ENCODE measurements at regions not wholly inside any gene's neighbourhood (a gene's known extent, or its start where the extent isn't known, plus 50 kb on each side); places are given as distances from the start of the nearest gene placed in this dataset.

DNA sequence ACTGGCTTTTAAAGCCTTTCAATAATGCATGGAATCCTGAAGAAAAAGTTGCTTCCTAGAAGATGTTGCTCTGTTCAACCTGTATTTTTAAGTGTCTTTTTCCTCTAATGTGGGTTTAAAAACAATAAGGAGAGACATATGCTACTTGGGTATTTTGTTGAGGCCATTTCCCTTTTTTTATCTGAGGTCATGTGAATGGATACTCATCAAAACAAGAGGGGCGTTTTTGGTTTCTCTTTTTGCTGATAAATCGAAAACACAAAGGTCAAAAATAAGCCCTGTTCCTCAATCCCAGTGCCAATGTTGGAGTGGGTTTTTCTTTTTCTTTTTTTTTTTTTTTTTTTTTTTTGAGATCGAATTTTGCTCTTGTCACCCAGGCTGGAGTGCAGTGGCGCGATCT lies 468.0 kb upstream of the RBFOX1 start:
- no peak for DNase-seq (ENCODE audit: low read depth, low spot score)
- CTCF ChIA-PET = no interaction called here
- Histone ChIP-seq H3K9me3 (ENCODE audit: control insufficient read depth, insufficient read depth, low read length) (peaks cover 6% of the 10 kb centered on the region), H3K4me3 (ENCODE audit: low read depth, low read length) (no peak overlapping the region), H3K27me3 (ENCODE audit: control insufficient read depth, insufficient read depth, low read length) (no peaks in the 10 kb centered on the region), H3K27ac (ENCODE audit: low read depth, low read length) (no peak overlapping the region)
- POLR2A ChIA-PET = no interaction called here
- TF ChIP-seq, protein P1, sequence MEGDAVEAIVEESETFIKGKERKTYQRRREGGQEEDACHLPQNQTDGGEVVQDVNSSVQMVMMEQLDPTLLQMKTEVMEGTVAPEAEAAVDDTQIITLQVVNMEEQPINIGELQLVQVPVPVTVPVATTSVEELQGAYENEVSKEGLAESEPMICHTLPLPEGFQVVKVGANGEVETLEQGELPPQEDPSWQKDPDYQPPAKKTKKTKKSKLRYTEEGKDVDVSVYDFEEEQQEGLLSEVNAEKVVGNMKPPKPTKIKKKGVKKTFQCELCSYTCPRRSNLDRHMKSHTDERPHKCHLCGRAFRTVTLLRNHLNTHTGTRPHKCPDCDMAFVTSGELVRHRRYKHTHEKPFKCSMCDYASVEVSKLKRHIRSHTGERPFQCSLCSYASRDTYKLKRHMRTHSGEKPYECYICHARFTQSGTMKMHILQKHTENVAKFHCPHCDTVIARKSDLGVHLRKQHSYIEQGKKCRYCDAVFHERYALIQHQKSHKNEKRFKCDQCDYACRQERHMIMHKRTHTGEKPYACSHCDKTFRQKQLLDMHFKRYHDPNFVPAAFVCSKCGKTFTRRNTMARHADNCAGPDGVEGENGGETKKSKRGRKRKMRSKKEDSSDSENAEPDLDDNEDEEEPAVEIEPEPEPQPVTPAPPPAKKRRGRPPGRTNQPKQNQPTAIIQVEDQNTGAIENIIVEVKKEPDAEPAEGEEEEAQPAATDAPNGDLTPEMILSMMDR (IDR thresholded peaks at IDR 0.05; ENCODE audit: low read depth, low read length) = no peak

DNA sequence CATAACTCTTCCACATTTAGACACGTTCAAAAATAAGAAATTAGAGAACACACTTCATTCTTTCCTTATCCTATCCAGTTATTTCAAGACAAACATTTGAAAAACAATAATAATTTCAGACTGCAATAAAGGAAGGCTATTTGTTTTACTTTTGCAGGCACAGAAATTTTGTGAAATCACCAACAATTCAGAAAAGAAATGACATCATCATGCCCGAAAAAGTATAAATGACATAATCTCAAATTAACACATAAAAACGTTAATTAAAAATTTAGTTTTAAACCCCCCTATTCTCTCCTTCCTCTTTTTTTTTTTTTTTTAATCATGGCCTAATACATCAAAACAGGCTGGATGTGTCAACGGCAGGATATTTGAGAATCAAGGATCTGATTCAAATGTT lies 468.4 kb upstream of the RBFOX1 start:
- DNase-seq (ENCODE audit: low read depth, low spot score) = no peak
- ChIA-PET POLR2A (no interaction called here), CTCF (no interaction called here)
- TF ChIP-seq, protein P1 (IDR thresholded peaks at IDR 0.05; ENCODE audit: low read depth, low read length) = no peak
- H3K27me3 ChIP-seq (ENCODE audit: control insufficient read depth, insufficient read depth, low read length) = no peaks in the 10 kb centered on the region
- peaks cover 6% of the 10 kb centered on the region for H3K9me3 ChIP-seq (ENCODE audit: control insufficient read depth, insufficient read depth, low read length)
- no peak overlapping the region for H3K4me3 ChIP-seq (ENCODE audit: low read depth, low read length)
- no peak overlapping the region for H3K27ac ChIP-seq (ENCODE audit: low read depth, low read length)

DNA sequence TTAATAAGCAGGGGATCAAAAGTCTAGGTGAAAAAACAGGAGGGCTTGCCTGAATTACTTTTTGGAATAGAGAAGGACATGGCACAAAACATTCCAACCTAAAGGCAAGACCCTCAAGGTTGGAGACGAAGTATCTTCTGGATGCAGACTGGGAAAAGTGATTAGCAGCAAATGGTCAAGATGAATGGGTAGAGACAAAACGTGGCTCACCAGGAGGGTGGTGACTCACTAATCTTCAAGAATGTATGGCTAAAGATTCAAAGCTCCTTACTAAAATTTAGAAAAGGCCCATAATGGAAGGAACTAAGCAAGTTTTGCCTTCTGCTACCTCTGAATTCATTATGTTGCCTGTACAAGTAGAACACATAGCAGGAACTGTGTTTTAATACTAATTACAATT lies 469.5 kb upstream of the RBFOX1 start:
- H3K27ac ChIP-seq (ENCODE audit: low read depth, low read length) = no peak overlapping the region
- H3K4me3 ChIP-seq (ENCODE audit: low read depth, low read length) = no peak overlapping the region
- no peak for DNase-seq (ENCODE audit: low read depth, low spot score)
- ChIA-PET CTCF (no interaction called here), POLR2A (no interaction called here)
- H3K27me3 ChIP-seq (ENCODE audit: control insufficient read depth, insufficient read depth, low read length) = no peaks in the 10 kb centered on the region
- peaks cover 6% of the 10 kb centered on the region for H3K9me3 ChIP-seq (ENCODE audit: control insufficient read depth, insufficient read depth, low read length)
- TF ChIP-seq, protein P1 (IDR thresholded peaks at IDR 0.05; ENCODE audit: low read depth, low read length) = no peak

DNA sequence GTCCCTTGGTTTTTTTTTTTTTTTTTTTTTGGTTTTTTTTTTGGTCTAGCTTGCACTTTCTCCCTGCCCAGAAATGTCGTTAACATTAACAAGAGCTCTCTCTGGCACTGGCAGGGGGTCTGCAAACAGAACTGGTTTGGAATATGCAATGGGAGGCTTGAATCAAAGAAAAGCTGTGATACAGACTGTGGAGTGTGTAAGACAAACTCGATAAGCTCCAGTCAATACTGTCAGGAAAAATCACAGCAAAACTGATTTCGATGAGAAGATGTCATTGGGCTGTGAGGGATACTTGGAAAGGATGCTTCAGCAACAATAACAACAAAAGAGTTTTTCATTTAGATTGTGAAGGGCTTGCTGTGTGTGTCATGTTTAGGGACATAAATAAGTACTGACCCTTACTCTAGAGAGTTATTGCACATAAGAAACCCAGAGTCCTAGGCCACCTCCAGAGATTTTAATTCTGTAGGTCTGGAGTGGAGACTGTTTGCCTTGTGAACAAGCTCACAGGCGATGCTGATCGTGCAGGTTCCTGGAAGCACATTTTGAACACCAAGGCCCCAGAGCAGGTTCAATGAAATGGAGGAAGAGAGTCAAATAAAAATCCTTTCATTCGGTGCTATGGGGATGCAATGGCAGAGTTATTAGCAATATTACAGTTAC lies 470.7 kb upstream of the RBFOX1 start:
- ChIA-PET CTCF (no interaction called here), POLR2A (no interaction called here)

DNA sequence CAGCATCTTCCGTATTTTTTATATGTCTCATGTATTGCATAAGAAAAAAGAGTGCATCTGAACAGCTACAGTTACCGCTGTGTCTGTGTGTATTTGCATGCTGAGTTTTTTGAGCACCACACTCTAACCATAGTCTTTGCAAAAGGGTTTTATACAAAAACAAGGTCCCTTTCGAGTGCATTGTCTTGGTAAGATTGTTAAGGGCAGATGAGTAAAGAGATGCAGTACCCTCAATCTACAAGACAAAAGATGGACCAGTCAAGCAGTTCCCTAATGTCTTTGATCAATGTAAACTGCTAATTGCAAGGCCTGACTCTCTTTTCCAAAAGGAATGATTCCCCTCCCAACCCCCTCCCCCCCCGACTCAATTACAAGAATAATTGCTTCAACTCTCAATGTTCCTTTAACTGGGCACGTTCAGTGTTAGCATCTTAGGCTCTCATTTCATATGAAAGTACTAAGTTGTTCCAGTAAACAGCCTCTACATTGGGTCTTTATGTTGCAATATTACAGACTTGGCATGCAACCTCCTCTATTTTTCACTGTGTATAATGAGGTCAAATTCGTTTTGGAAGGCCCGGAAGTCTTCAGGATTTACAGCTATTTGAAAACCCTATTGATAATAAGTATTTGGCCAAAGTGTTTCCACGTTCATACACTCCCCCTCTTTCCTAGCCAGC lies 471.4 kb upstream of the RBFOX1 start:
- no peak for DNase-seq (ENCODE audit: low read depth, low spot score)
- Histone ChIP-seq H3K4me3 (ENCODE audit: low read depth, low read length) (no peak overlapping the region), H3K27me3 (ENCODE audit: control insufficient read depth, insufficient read depth, low read length) (no peaks in the 10 kb centered on the region), H3K27ac (ENCODE audit: low read depth, low read length) (no peak overlapping the region), H3K9me3 (ENCODE audit: control insufficient read depth, insufficient read depth, low read length) (no peaks in the 10 kb centered on the region; the same call in none of the 2 replicates)
- CTCF ChIA-PET = no interaction called here
- POLR2A ChIA-PET = no interaction called here
- TF ChIP-seq, protein P1 (IDR thresholded peaks at IDR 0.05; ENCODE audit: low read depth, low read length) = no peak

More for the DNA sequence above, 470.7 kb upstream of the RBFOX1 start:
- TF ChIP-seq, protein P1 (IDR thresholded peaks at IDR 0.05; ENCODE audit: low read depth, low read length) = no peak
- DNase-seq (ENCODE audit: low read depth, low spot score) = no peak
- no peak overlapping the region for H3K4me3 ChIP-seq (ENCODE audit: low read depth, low read length)
- no peak overlapping the region for H3K27ac ChIP-seq (ENCODE audit: low read depth, low read length)
- H3K27me3 ChIP-seq (ENCODE audit: control insufficient read depth, insufficient read depth, low read length) = no peaks in the 10 kb centered on the region
- peaks cover 2% of the 10 kb centered on the region; the same call in 1 of the 2 replicates for H3K9me3 ChIP-seq (ENCODE audit: control insufficient read depth, insufficient read depth, low read length)
